A673 (cell line): ENCODE measurements at regions not wholly inside any gene's neighbourhood (a gene's known extent, or its start where the extent isn't known, plus 50 kb on each side); places are given as distances from the start of the nearest gene placed in this dataset.

Source experiments
- CTCF ChIP-seq: fragments of 300-800, 200-600 bp; sonication (generic); conservative IDR thresholded peaks from 2 replicates; pipeline ENCODE4 v1.5.1; 2017; ENCODE audit warnings: low read depth, mild to moderate bottlenecking, antibody characterized with exemption, low read length, moderate library complexity, mixed read lengths
- EZH2 ChIP-seq: fragments of 200-600 bp; sonication (generic); IDR thresholded peaks from 2 replicates; pipeline ENCODE4 v1.6.1; 2017; ENCODE audit warnings: borderline replicate concordance, low read depth, mild to moderate bottlenecking, mixed read lengths, antibody characterized with exemption, low read length; ENCODE audit not compliant: poor library complexity, severe bottlenecking

- TF ChIP-seq CTCF (no peak), EZH2 (no peak)
Measured at GRCh38 chr9:88782931-88783710, 208.1 kb upstream of the S1PR3 start.
